GM21360 (cell line): ENCODE measurements at regions not wholly inside any gene's neighbourhood (a gene's known extent, or its start where the extent isn't known, plus 50 kb on each side); places are given as distances from the start of the nearest gene placed in this dataset.

Experiments
- ATAC-seq: cut with Tn5 transposase; IDR thresholded peaks from one replicate; pipeline ENCODE4 v1.9.1; 2021; ENCODE audit warnings: mild to moderate bottlenecking, moderate library complexity; ENCODE audit not compliant: unreplicated experiment

GRCh38 chr4:167290678-167291077 lies 56.4 kb upstream of the SPOCK3 start:
- ATAC-seq = no peak

GRCh38 chr4:167308876-167309275 lies 74.6 kb upstream of the SPOCK3 start:
- ATAC-seq = no peak

GRCh38 chr4:167321299-167321698 lies 87.0 kb upstream of the SPOCK3 start:
- ATAC-seq = no peak

- no peak for ATAC-seq
These were observed 105.5 kb upstream of the SPOCK3 start for GRCh38 chr4:167339781-167340180.

- ATAC-seq = no peak
These were observed 125.4 kb upstream of the SPOCK3 start for GRCh38 chr4:167359711-167360110.

- ATAC-seq = no peak
These were observed 145.0 kb upstream of the SPOCK3 start for GRCh38 chr4:167379076-167379835.

GRCh38 chr4:167380964-167381363 lies 146.7 kb upstream of the SPOCK3 start:
- no peak for ATAC-seq

- no peak for ATAC-seq
These were observed 149.0 kb upstream of the SPOCK3 start for GRCh38 chr4:167383291-167383690.

GRCh38 chr4:167397586-167397985 lies 163.3 kb upstream of the SPOCK3 start:
- ATAC-seq = no peak

- ATAC-seq = no peak
These were observed 164.9 kb upstream of the SPOCK3 start for GRCh38 chr4:167399201-167399600.

GRCh38 chr4:167406181-167406580 lies 171.9 kb upstream of the SPOCK3 start:
- ATAC-seq = no peak

GRCh38 chr4:167415461-167415860 lies 181.2 kb upstream of the SPOCK3 start:
- no peak for ATAC-seq

- ATAC-seq = no peak
These were observed 185.3 kb upstream of the SPOCK3 start for GRCh38 chr4:167419468-167420140.

- ATAC-seq = no peak
These were observed 186.9 kb upstream of the SPOCK3 start for GRCh38 chr4:167421201-167421600.

- ATAC-seq = no peak
These were observed 190.3 kb upstream of the SPOCK3 start for GRCh38 chr4:167424341-167425256.

- ATAC-seq = no peak
These were observed 193.9 kb upstream of the SPOCK3 start for GRCh38 chr4:167428156-167428555.

GRCh38 chr4:167431371-167431770 lies 197.1 kb upstream of the SPOCK3 start:
- no peak for ATAC-seq

- ATAC-seq = no peak
These were observed 201.5 kb upstream of the SPOCK3 start for GRCh38 chr4:167435786-167436185.

GRCh38 chr4:167443841-167444240 lies 209.5 kb upstream of the SPOCK3 start:
- ATAC-seq = no peak

- no peak for ATAC-seq
These were observed 218.7 kb upstream of the SPOCK3 start for GRCh38 chr4:167452922-167453430.

GRCh38 chr4:167456619-167457018 lies 222.3 kb upstream of the SPOCK3 start:
- no peak for ATAC-seq
